Choroid plexus epithelial cell (primary cell): ENCODE measurements at regions not wholly inside any gene's neighbourhood (a gene's known extent, or its start where the extent isn't known, plus 50 kb on each side); places are given as distances from the start of the nearest gene placed in this dataset.

Experiments
- DNase-seq: peaks from one replicate; pipeline ENCODE4 v3.0.0-alpha.2; 2010; ENCODE audit warnings: low read depth
- H3K4me3 ChIP-seq: 2 replicates; pipeline ENCODE4 v1.5.1; 2011; ENCODE audit warnings: low read depth, mild to moderate bottlenecking, control low read depth, low read length, moderate library complexity
- TF ChIP-seq, protein P1 (sequence below): conservative IDR thresholded peaks from 2 replicates; pipeline ENCODE4 v1.5.1; 2011; ENCODE audit warnings: low read depth, mild to moderate bottlenecking, control low read depth, inconsistent platforms, low read length, moderate library complexity

DNA sequence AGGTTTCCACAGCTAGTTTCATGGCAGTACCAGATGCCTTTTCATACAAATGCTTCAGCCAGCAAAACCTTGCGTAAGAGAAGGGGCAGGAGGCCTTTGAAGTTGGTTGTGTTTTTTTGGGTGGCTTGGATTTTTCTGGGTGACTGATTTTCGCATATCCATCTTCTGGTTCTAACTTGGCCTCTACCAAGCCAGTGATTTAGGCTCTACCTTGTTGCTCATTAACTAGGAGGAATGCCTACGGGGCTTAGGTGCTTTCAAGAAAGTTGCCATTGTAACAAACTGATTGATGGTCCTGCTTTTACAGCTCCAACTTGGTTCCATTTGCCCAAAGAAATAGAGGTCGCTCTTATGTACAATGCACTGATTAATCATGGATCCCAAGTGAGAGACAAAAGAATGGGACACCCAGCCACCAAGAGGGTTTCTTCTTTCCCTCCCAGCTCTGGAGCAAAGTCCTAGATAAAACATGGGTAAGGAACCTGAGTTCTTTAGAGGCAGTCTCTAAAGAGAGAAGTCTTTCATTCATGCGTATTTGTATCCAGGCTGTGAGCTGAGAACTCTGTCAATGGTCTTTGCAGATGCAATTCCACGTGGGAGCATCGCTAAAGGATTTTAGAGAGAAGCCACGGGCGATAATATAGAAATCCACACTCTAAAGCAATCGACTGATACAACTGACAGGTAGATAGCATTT, 92.1 kb upstream of the FGFR2 start:
- DNase-seq = no peak
- no peak overlapping the region for H3K4me3 ChIP-seq
- TF ChIP-seq, protein P1, sequence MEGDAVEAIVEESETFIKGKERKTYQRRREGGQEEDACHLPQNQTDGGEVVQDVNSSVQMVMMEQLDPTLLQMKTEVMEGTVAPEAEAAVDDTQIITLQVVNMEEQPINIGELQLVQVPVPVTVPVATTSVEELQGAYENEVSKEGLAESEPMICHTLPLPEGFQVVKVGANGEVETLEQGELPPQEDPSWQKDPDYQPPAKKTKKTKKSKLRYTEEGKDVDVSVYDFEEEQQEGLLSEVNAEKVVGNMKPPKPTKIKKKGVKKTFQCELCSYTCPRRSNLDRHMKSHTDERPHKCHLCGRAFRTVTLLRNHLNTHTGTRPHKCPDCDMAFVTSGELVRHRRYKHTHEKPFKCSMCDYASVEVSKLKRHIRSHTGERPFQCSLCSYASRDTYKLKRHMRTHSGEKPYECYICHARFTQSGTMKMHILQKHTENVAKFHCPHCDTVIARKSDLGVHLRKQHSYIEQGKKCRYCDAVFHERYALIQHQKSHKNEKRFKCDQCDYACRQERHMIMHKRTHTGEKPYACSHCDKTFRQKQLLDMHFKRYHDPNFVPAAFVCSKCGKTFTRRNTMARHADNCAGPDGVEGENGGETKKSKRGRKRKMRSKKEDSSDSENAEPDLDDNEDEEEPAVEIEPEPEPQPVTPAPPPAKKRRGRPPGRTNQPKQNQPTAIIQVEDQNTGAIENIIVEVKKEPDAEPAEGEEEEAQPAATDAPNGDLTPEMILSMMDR = no peak

DNA sequence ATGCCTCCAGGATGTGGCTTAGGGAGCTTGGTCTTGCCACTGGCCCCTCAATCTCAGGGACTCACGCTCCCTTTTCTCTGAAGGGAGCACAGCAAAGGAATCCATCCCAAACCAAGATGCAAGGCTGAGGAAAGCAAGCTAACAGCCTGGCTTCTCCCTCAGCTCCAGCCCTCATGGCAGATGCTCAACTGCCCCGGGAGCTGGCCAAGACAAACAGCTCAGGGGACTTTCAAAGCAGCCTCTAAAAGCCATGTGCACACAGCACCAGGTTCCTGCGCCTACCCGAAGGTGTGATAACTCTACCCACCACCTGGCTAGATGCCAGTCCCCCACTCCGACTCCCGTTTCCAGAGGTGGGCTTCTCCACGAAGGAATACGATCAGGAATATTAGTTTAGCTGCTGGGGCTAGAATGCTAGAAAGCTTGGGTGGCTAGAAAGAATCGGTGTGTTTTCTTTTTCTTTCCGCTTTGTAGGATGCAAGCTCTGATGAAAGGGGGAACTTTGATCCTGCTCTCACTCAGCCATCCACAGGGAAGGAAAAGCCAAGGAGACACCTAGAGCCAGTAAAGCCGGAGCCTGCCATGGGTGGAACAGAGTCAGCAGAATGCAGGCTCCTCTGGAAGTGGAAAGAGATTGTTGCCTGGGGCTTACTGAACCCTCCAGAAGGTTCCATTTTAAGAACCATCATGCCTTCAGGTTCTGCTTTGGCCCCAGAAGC, 89.0 kb upstream of the FGFR2 start:
- TF ChIP-seq, protein P1 = no peak
- no peak for DNase-seq
- H3K4me3 ChIP-seq = no peak overlapping the region

DNA sequence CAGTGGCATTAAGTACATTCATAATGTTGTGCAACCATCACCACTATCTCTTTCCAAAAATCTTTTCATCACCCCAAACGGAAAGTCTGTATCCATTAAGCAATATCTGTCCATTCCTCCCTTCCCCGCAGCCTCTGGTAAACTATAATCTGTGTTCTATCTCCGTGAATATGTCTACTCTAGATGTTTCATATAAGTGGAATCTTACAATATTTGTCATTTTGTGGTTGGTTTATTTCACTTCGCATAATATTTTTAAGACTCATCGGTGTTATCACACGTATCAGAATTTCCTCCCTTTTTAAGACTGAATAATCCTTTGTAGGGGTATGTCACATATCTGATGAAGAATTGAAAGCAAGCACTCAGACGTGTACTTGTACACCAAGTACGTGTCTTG, 86.0 kb upstream of the FGFR2 start:
- peak; percentile 20 for DNase-seq
- TF ChIP-seq, protein P1 = no peak
- no peak overlapping the region for H3K4me3 ChIP-seq

DNA sequence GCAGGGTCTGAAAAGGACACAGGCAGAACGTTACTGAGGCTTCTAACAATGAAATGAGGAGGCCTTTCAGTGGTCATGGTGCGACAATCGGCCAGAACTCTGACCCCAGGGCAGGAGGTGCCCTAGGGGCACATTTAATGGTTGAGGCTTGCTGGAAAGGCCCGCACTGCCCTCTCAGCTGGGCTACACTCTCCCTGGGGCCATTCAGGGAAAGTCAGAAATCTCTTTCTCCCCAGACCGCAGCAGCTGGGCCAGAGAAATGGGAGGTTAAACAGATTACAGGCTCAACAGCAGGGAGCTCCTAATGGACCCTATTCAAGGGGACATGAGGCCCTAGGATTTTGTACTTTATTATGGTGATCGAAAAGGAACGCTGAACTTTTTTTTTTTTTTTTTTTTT, 85.6 kb upstream of the FGFR2 start:
- DNase-seq = no peak
- no peak overlapping the region for H3K4me3 ChIP-seq
- TF ChIP-seq, protein P1 = no peak

DNA sequence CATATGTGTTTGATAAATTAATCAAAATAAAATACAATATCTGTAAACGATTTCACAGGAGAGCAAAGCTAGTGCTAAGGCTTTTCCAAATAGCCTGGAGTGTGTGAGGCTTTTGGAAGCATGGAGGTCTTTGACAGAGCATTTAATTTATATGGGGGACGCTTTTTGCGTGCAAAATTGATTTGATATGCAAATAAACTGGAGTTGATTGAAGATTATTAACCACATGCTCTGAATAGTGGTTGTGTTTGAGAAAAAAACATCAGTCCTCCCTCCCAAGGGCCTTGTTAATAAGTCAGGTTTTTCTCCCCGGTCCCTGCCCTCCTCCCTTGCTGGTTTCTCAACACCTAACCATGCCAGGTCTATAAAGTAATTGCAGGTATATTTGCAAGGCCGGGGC, 85.1 kb upstream of the FGFR2 start:
- H3K4me3 ChIP-seq = no peak overlapping the region
- DNase-seq = no peak
- TF ChIP-seq, protein P1 = no peak

DNA sequence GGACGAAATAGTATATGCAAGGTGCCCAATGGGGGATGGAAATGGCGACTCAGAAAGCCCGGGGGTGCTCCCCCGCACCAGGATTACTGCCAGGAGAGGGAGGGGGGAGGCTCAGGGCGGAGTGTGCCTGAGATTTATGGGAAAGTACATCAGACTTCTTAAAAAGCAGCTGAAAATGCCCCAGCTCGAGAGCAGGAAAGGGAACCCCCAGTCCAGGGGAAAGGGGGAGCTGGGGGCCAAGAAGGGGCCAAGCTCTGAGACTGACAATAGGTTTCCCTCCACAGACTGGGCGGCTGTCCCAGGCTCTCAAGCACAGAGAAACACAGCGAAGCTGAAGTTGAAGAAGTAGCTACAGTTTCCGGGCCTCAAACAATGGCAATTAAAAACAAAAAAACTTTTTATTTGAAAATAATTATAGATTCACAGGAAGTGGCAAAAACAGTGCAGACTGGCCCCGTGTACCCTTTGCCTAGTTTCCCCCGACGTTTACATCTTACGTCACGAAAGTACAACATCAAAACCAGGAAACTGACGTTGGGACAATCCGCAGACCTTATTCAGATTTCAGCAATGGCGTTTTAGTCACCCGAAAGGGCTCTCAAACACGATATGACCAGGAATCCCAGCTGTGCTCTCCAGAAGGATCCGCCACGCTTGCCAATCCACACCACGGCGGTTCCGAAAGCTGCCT, 83.9 kb upstream of the FGFR2 start:
- TF ChIP-seq, protein P1 = no peak
- DNase-seq = no peak
- H3K4me3 ChIP-seq = no peak overlapping the region
